Gastrocnemius medialis (tissue), 4 donors: ENCODE measurements at regions not wholly inside any gene's neighbourhood (a gene's known extent, or its start where the extent isn't known, plus 50 kb on each side); places are given as distances from the start of the nearest gene placed in this dataset.

ENCODE experiments used
- POLR2A ChIP-seq, 2 donors: fragments of 450-650 bp; IDR thresholded peaks; one replicate each; pipeline ENCODE4 v1.6.1; 2017; ENCODE audit warnings: antibody characterized with exemption in 2 of 2, mild to moderate bottlenecking in 2 of 2, moderate library complexity in 2 of 2
- TF ChIP-seq, protein P1 (sequence below), 5 experiments: fragments of 450-650 bp in 3 of 5; fragments of 200-600 bp in 2 of 5; sonication (generic) in 2 of 5; IDR thresholded peaks in 4 of 5; conservative IDR thresholded peaks in 1 of 5; 1 replicate in 4 of 5; 2 replicates in 1 of 5; pipeline ENCODE4 v1.5.1; 2016 to 2019; ENCODE audit warnings: antibody characterized with exemption in 5 of 5, mild to moderate bottlenecking in 3 of 5, moderate library complexity in 3 of 5

DNA sequence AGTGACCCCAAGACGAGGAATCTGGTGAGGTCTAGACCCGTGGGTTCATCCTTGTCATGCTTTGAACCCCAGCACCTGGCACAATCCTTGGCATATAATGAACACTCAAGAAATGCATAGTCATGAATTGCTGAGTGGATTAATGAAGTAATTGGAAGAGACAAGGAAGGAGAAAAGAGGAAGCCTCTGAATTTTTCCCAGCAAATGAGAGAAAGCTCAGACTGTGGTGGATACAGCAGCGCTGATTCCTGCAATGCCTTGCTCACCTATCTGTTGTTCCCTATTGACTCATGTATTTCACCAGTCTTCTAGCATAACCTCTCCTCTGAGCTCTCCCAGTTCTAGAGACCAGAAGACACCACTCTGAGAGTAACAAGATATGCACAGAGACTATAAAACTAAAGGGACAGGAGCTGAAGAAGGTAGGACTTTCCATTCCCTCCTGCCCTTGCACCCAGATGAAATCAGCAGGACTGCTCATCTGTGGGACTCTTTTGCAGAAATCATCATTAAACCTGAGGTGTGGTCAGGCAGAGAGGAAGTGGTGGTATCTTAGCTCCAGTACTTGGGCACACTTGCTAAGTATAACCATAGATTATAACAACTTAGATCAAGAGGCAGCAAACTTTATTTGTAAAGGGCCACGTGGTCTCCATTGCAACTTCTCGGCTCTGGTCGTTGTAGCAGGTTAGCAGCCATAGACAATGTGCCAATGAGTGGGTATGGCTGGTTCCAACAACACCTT is 102.8 kb downstream of the MAF start:
- TF ChIP-seq POLR2A (IDR thresholded peaks at IDR 0.05): no peak
- TF ChIP-seq, protein P1, sequence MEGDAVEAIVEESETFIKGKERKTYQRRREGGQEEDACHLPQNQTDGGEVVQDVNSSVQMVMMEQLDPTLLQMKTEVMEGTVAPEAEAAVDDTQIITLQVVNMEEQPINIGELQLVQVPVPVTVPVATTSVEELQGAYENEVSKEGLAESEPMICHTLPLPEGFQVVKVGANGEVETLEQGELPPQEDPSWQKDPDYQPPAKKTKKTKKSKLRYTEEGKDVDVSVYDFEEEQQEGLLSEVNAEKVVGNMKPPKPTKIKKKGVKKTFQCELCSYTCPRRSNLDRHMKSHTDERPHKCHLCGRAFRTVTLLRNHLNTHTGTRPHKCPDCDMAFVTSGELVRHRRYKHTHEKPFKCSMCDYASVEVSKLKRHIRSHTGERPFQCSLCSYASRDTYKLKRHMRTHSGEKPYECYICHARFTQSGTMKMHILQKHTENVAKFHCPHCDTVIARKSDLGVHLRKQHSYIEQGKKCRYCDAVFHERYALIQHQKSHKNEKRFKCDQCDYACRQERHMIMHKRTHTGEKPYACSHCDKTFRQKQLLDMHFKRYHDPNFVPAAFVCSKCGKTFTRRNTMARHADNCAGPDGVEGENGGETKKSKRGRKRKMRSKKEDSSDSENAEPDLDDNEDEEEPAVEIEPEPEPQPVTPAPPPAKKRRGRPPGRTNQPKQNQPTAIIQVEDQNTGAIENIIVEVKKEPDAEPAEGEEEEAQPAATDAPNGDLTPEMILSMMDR (IDR thresholded peaks at IDR 0.05 in 4 of 5, conservative IDR thresholded peaks at IDR 0.05 in 1 of 5): no peak
